ENCODE measurements at regions not wholly inside any gene's neighbourhood (a gene's known extent, or its start where the extent isn't known, plus 50 kb on each side); places are given as distances from the start of the nearest gene placed in this dataset.

- no peak for DNase-seq (ENCODE audit: low read depth in 2 of 2)
Measured at GRCh38 chr2:18265614-18266586, 294.6 kb downstream of the RDH14 start.

- DNase-seq (ENCODE audit: low read depth in 2 of 2) = no peak
Measured at GRCh38 chr2:18262601-18263000, 297.9 kb downstream of the RDH14 start.

GRCh38 chr2:18253686-18254197, 306.7 kb downstream of the RDH14 start:
- DNase-seq (ENCODE audit: low read depth in 2 of 2) = no peak

DNA sequence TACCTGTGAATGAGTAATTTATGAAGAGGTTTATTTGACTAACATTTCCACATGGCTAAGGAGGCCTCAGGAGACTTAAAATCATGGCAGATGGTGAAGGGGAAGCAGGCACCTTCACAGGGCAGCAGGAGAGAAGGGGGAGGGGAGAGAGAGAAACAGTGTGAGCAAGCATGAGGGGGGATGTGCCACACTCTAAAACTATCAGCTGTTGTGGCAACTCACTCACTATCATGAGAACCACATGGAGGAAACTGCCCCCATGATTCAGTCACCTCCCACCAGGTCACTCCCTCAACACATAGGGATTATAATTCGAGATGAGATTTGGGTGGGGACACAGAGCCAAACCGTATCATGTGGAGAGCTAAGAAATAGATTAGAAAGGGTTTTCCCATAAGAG, 309.0 kb downstream of the RDH14 start:
- no peak for DNase-seq (ENCODE audit: low read depth in 2 of 2)

- DNase-seq (ENCODE audit: low read depth in 2 of 2) = peak in 1 of 2 donors; percentile 55
Measured at GRCh38 chr2:18247282-18248110, 313.0 kb downstream of the RDH14 start.

DNA sequence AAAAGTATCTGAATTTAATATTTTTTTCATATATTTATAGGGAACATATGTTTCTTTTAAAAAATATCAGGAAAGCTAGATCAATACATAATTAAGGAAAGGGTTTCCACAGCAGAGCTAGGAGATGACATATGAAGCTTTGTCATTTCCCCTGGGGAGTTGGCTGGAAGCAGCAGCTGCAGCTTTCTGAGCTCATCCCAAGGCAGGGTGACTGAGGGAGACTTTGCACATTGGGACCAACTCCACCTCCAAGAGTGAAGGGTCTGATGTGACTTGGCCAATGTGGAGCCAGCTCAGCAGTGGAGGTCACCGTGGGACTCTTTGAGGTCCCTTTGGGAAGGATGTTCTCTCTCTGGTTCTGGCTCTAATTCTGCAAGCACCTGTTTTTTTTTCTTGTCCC, 315.1 kb downstream of the RDH14 start:
- no peak for DNase-seq (ENCODE audit: low read depth in 2 of 2)

GRCh38 chr2:18244845-18245244, 315.6 kb downstream of the RDH14 start:
- no peak for DNase-seq (ENCODE audit: low read depth in 2 of 2)

DNA sequence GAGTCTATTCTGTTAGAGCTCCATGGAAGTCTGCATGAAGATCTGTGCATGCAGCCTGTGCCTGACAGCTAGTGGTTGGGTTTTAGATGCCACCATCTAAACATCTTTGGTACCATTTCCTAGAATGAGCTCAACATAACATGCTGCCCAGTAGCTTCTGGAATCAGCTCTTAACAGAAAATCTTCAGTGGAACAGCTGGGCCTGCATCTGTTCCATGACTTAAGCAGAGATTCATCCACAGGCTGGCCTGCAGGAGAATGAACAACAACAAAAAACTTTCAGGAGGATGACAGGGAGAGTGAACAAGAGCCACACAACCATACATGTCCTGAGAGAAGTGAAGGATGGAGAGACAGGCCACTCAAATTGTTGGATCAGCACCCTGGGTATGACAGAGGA, 316.6 kb downstream of the RDH14 start:
- DNase-seq (ENCODE audit: low read depth in 2 of 2) = no peak

- DNase-seq (ENCODE audit: low read depth in 2 of 2) = no peak
Measured at GRCh38 chr2:18242716-18243115, 317.7 kb downstream of the RDH14 start.

GRCh38 chr2:18238209-18238608, 322.2 kb downstream of the RDH14 start:
- DNase-seq (ENCODE audit: low read depth in 2 of 2) = no peak

DNA sequence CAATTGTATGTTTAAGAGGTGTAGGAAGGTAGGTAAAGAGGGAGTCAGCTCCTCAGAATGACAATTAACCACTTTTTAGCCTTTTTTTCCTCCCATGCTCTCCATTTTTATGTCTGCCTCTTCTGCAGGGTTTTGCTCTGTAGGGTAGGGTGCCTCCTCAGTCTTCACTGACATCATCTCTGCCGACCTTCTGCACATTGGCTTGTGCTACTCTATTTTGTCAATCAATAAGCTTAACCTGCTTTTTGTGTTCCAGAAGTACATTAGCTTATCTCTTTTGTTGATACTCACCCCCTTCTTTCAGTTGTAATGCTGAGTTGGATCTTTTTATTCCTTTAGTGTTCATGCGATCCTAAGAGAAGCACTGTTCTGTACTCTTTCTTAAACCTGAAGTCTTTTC, 323.2 kb downstream of the RDH14 start:
- DNase-seq (ENCODE audit: low read depth in 2 of 2) = no peak

- no peak for DNase-seq (ENCODE audit: low read depth in 2 of 2)
Measured at GRCh38 chr2:18232731-18233438, 327.6 kb downstream of the RDH14 start.

DNA sequence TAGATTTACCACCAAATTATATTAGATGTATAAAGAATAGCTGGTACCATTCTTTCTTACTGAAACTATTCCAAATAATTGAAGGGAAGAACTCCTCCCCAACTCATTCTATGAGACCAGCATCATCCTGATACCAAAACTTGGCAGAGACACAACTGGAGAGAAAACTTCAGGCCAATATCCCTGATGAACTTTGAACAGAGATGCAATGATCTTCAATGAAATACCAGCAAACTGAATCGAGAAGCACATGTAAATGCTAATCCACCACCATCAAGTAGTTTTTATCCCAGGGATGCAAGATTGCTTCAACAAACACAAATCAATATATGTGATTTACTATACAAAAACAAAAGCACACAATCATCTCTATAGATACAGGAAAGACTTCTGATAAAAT, 329.8 kb downstream of the RDH14 start:
- no peak for DNase-seq (ENCODE audit: low read depth in 2 of 2)

DNA sequence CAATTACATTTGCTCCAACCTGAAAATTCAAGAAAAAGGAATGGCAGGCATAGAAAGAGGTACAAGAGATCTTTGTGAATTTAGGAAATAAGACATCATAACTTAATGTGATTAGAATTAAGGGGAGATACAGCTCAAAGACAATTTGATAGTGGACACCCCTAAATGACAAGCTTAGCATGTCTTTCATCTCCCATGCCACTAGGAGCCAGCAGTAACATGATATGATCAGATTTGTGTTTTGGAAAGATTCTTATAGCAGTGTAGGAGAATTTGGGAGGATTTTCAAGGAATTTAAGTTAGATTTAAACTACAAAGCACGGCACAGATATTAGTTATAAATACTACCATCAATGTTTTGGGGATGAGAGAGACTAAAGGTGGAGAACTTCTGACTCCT, 340.8 kb downstream of the RDH14 start:
- DNase-seq (ENCODE audit: low read depth in 2 of 2) = peak in 1 of 2 donors; percentile 18

DNA sequence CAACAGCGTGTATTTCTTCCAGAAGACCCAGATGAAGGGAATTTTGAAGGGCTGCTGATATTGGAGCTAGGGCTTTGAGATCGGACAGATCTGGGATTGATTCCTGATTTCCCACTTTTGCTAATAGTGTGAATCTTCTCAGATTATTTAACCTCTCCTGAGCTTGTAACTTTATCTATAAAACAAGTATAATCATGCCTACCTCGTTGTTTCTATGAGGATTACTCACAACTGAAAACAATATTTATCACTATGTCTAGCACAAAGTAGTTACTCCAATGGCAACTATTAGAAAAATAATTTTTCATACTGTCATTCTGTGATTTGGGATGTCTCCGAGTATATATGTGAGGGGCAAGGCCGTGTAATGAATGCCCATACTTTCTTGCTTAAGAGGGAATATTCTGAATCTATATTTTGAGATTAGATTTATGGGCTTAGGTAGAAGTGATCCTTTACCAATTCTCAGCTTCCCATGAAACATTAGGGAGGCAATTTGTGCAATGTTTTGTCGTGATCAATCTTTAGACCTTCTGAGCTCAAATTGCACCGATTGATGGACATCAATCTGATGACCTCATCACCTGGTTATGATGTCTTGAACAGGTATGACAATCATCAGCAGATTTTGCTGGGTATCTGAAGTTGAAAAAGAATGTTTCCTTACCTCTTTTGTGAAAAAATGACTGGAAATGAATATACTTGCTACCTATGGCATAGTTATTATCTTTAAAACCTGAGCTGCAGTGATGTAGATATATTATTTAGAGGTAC, 339.9 kb downstream of the KCNS3 start:
- no peak for DNase-seq (ENCODE audit: low read depth in 2 of 2)

DNA sequence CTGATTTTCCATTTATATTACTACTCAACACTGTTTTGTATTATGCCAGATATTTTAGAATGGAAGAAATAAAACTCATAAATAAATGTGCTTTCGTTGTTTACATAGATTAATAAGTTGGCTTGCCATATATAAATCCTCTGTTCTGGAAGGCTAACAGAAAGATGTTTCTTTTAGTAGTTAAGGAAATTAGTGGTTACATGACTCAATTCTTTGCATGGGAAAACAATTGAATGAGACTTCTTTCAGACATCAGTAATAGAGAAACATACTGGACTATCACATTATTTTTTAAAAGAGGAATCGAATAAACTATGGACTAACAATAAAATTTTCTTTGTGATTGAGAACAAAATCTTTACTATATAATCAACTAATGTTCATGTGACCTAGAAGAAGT, 336.5 kb downstream of the KCNS3 start:
- DNase-seq (ENCODE audit: low read depth in 2 of 2) = peak in 1 of 2 donors; percentile 42

GRCh38 chr2:18213986-18214385, 335.5 kb downstream of the KCNS3 start:
- DNase-seq (ENCODE audit: low read depth in 2 of 2) = no peak

DNA sequence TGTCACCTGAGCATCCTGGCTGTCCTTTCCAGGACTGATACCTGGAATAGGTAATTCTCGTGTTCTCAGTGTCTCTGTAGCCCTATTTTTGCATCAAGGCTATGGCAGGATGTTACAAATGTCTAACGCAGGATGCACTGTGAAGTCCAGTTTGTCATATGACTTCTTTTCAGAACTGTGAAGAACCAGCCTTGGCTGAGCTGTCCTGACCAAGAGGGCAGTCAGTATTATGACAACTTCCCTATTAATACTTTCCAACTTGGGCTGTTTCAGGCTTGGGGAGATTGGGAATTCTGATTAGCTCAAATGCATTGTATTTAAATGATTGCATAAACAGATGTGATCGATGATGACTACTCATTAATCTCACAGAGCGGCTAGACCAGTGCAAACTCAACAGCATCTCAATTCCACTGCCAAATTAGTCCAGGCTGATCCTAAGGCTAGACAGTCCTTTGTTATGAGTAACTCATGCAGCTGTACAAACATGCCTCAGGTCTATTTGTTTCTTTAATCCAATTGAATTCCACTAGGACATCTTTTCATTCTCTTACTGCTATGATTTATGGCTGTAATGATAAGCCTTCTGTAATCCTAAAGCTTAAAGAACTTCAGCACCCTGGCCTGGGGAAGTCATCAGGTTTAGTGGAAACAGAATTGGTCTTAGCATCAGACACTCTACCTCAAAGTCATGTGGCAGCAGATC, 331.6 kb downstream of the KCNS3 start:
- DNase-seq (ENCODE audit: low read depth in 2 of 2) = peak in 1 of 2 donors; percentile 79

DNA sequence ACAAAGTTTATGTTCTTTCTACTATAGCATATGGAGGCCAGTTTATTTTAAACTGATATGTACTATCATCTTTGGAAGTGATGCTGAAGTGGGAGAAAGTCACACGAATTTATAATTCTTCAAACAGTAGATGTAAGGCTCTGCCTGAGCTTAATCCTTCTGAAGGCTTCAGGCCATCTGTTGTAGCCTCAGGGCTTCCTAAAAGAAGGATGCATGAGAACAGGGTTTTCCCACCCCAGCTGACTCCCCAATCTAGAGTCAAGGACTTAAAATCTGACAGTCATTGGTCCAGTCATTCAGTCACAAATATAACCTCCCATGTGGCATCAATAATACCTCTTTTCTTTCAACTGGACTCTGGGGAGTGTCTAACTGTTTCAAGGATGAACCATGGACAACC, 330.5 kb downstream of the KCNS3 start:
- DNase-seq (ENCODE audit: low read depth in 2 of 2) = no peak

DNA sequence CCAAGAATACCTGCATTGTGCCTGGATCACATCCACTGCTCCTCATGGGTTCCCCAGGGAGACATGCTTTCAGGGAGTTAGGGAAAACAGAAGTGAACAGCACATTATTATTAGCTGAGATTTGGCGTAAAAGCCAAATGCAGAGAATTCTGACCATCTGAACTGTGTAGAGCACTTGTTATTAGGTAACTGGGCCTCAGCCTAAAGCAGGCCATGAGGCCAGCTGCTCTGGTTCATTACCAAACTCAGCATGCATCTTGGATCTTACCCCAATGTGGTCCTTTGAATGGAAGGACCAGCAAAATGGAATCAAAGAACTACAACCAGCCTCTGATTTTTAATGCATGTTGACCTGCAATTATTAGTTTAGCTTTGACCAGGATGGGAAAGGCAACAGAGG, 322.3 kb downstream of the KCNS3 start:
- DNase-seq (ENCODE audit: low read depth in 2 of 2) = no peak

Measured in dermis microvascular lymphatic vessel endothelial cell (primary cell).